ENCODE measurements at regions not wholly inside any gene's neighbourhood (a gene's known extent, or its start where the extent isn't known, plus 50 kb on each side); places are given as distances from the start of the nearest gene placed in this dataset.
"Not testable (repeated sequence)": the region's sequence is repeated elsewhere in the genome, so short reads cannot be mapped to it uniquely, and the experiment has no call there.

- no peak for TF ChIP-seq CTCF (IDR thresholded peaks at IDR 0.05; ENCODE audit: insufficient read depth, low read depth, low read length)
- ChIA-PET POLR2A (no interaction called here), CTCF (interaction anchor here (1.2 kb wide), 1 partner anchor 136 kb away, joined by 4 read pairs; no protein-coding TSS in a partner anchor)
- Histone ChIP-seq H3K4me3 (ENCODE audit: low read depth, low read length) (no peak overlapping the region), H3K36me3 (ENCODE audit: control insufficient read depth, insufficient read depth, low read length) (no peaks in the 10 kb centered on the region), H3K27me3 (ENCODE audit: control insufficient read depth, insufficient read depth, low read length) (no peaks in the 10 kb centered on the region)
- no peak for DNase-seq (ENCODE audit: low read depth)
Measured at GRCh38 chr7:46059308-46060020, 138.4 kb upstream of the IGFBP3 start.

- POLR2A ChIA-PET = no interaction called here
- Histone ChIP-seq H3K4me3 (ENCODE audit: low read depth, low read length) (no peak overlapping the region), H3K27me3 (ENCODE audit: control insufficient read depth, insufficient read depth, low read length) (no peaks in the 10 kb centered on the region), H3K36me3 (ENCODE audit: control insufficient read depth, insufficient read depth, low read length) (no peaks in the 10 kb centered on the region)
- peak; percentile 18 for DNase-seq (ENCODE audit: low read depth)
- CTCF ChIA-PET = no interaction called here
- no peak for TF ChIP-seq CTCF (IDR thresholded peaks at IDR 0.05; ENCODE audit: insufficient read depth, low read depth, low read length)
Measured at GRCh38 chr7:46058086-46058823, 137.2 kb upstream of the IGFBP3 start.

GRCh38 chr7:46054915-46055314, 133.8 kb upstream of the IGFBP3 start:
- TF ChIP-seq CTCF (IDR thresholded peaks at IDR 0.05; ENCODE audit: insufficient read depth, low read depth, low read length) = no peak
- Histone ChIP-seq H3K4me3 (ENCODE audit: low read depth, low read length) (no peak overlapping the region), H3K36me3 (ENCODE audit: control insufficient read depth, insufficient read depth, low read length) (no peaks in the 10 kb centered on the region), H3K27me3 (ENCODE audit: control insufficient read depth, insufficient read depth, low read length) (no peaks in the 10 kb centered on the region)
- ChIA-PET POLR2A (no interaction called here), CTCF (no interaction called here)
- DNase-seq (ENCODE audit: low read depth) = no peak

GRCh38 chr7:46054272-46054671, 133.2 kb upstream of the IGFBP3 start:
- no peak for DNase-seq (ENCODE audit: low read depth)
- CTCF ChIA-PET = no interaction called here
- Histone ChIP-seq H3K27me3 (ENCODE audit: control insufficient read depth, insufficient read depth, low read length) (no peaks in the 10 kb centered on the region), H3K36me3 (ENCODE audit: control insufficient read depth, insufficient read depth, low read length) (no peaks in the 10 kb centered on the region), H3K4me3 (ENCODE audit: low read depth, low read length) (no peak overlapping the region)
- POLR2A ChIA-PET = no interaction called here
- no peak for TF ChIP-seq CTCF (IDR thresholded peaks at IDR 0.05; ENCODE audit: insufficient read depth, low read depth, low read length)

- CTCF ChIA-PET = interaction anchor here (1.1 kb wide), 1 partner anchor 126 kb away, joined by 4 read pairs; no protein-coding TSS in a partner anchor
Measured at GRCh38 chr7:46047581-46047980, 126.5 kb upstream of the IGFBP3 start.

GRCh38 chr7:46043338-46043737, 122.3 kb upstream of the IGFBP3 start:
- DNase-seq (ENCODE audit: low read depth); POLR2A ChIA-PET; H3K36me3 ChIP-seq (ENCODE audit: control insufficient read depth, insufficient read depth, low read length); H3K4me3 ChIP-seq (ENCODE audit: low read depth, low read length); H3K27me3 ChIP-seq (ENCODE audit: control insufficient read depth, insufficient read depth, low read length); CTCF ChIA-PET: not testable (repeated sequence)

More at GRCh38 chr7:46047581-46047980, 126.5 kb upstream of the IGFBP3 start:
- no peak for TF ChIP-seq CTCF (IDR thresholded peaks at IDR 0.05; ENCODE audit: insufficient read depth, low read depth, low read length)
- Histone ChIP-seq H3K27me3 (ENCODE audit: control insufficient read depth, insufficient read depth, low read length) (no peaks in the 10 kb centered on the region), H3K36me3 (ENCODE audit: control insufficient read depth, insufficient read depth, low read length) (no peaks in the 10 kb centered on the region), H3K4me3 (ENCODE audit: low read depth, low read length) (no peak overlapping the region)
- POLR2A ChIA-PET = no interaction called here
- no peak for DNase-seq (ENCODE audit: low read depth)

GRCh38 chr7:46039813-46040212, 118.7 kb upstream of the IGFBP3 start:
- H3K4me3 ChIP-seq (ENCODE audit: low read depth, low read length); CTCF ChIA-PET: not testable (repeated sequence)

More at GRCh38 chr7:46039813-46040212, 118.7 kb upstream of the IGFBP3 start:
- POLR2A ChIA-PET; DNase-seq (ENCODE audit: low read depth); H3K27me3 ChIP-seq (ENCODE audit: control insufficient read depth, insufficient read depth, low read length); H3K36me3 ChIP-seq (ENCODE audit: control insufficient read depth, insufficient read depth, low read length): not testable (repeated sequence)
